ENCODE measurements at regions not wholly inside any gene's neighbourhood (a gene's known extent, or its start where the extent isn't known, plus 50 kb on each side); places are given as distances from the start of the nearest gene placed in this dataset.

- no peaks in the 10 kb centered on the region for H3K9me3 ChIP-seq (ENCODE audit: severe bottlenecking)
- H3K4me1 ChIP-seq (ENCODE audit: insufficient read depth, poor library complexity, severe bottlenecking): no peaks in the 10 kb centered on the region
- no peak for DNase-seq (ENCODE audit: low spot score)
- H3K27ac ChIP-seq (ENCODE audit: poor library complexity, severe bottlenecking): no peak overlapping the region
- H3K4me3 ChIP-seq (ENCODE audit: severe bottlenecking): no peak overlapping the region
- no peak for ATAC-seq (ENCODE audit: low read depth)
- H3K27me3 ChIP-seq (ENCODE audit: insufficient read depth, poor library complexity, severe bottlenecking): no peaks in the 10 kb centered on the region
- no peaks in the 10 kb centered on the region for H3K36me3 ChIP-seq (ENCODE audit: low read depth)
- TF ChIP-seq CTCF (IDR thresholded peaks at IDR 0.05; ENCODE audit: poor library complexity, severe bottlenecking): no peak
Observed at GRCh38 chr11:76728778-76729177, 54.4 kb upstream of the TSKU start.

- ATAC-seq (ENCODE audit: low read depth) (no peak), DNase-seq (ENCODE audit: low spot score) (no peak)
- no peaks in the 10 kb centered on the region for H3K9me3 ChIP-seq (ENCODE audit: severe bottlenecking)
- no peaks in the 10 kb centered on the region for H3K4me1 ChIP-seq (ENCODE audit: insufficient read depth, poor library complexity, severe bottlenecking)
- no peak overlapping the region for H3K4me3 ChIP-seq (ENCODE audit: severe bottlenecking)
- TF ChIP-seq CTCF (IDR thresholded peaks at IDR 0.05; ENCODE audit: poor library complexity, severe bottlenecking): no peak
- H3K27ac ChIP-seq (ENCODE audit: poor library complexity, severe bottlenecking): no peak overlapping the region
- no peaks in the 10 kb centered on the region for H3K27me3 ChIP-seq (ENCODE audit: insufficient read depth, poor library complexity, severe bottlenecking)
- H3K36me3 ChIP-seq (ENCODE audit: low read depth): no peaks in the 10 kb centered on the region
Observed at GRCh38 chr11:76729214-76729613, 53.9 kb upstream of the TSKU start.

GRCh38 chr11:76730887-76731565 is 52.1 kb upstream of the TSKU start:
- no peak for TF ChIP-seq CTCF (IDR thresholded peaks at IDR 0.05; ENCODE audit: poor library complexity, severe bottlenecking)
- no peaks in the 10 kb centered on the region for H3K4me1 ChIP-seq (ENCODE audit: insufficient read depth, poor library complexity, severe bottlenecking)
- DNase-seq (ENCODE audit: low spot score) (no peak), ATAC-seq (ENCODE audit: low read depth) (no peak)
- H3K4me3 ChIP-seq (ENCODE audit: severe bottlenecking): no peak overlapping the region
- no peaks in the 10 kb centered on the region for H3K9me3 ChIP-seq (ENCODE audit: severe bottlenecking)
- H3K36me3 ChIP-seq (ENCODE audit: low read depth): no peaks in the 10 kb centered on the region
- no peak overlapping the region for H3K27ac ChIP-seq (ENCODE audit: poor library complexity, severe bottlenecking)
- no peaks in the 10 kb centered on the region for H3K27me3 ChIP-seq (ENCODE audit: insufficient read depth, poor library complexity, severe bottlenecking)

- Histone ChIP-seq H3K27me3 (ENCODE audit: insufficient read depth, poor library complexity, severe bottlenecking) (no peaks in the 10 kb centered on the region), H3K4me3 (ENCODE audit: severe bottlenecking) (no peak overlapping the region), H3K27ac (ENCODE audit: poor library complexity, severe bottlenecking) (no peak overlapping the region), H3K36me3 (ENCODE audit: low read depth) (no peaks in the 10 kb centered on the region), H3K4me1 (ENCODE audit: insufficient read depth, poor library complexity, severe bottlenecking) (no peaks in the 10 kb centered on the region), H3K9me3 (ENCODE audit: severe bottlenecking) (no peaks in the 10 kb centered on the region)
- ATAC-seq (ENCODE audit: low read depth): no peak
- no peak for DNase-seq (ENCODE audit: low spot score)
- TF ChIP-seq CTCF (IDR thresholded peaks at IDR 0.05; ENCODE audit: poor library complexity, severe bottlenecking): no peak
Observed at GRCh38 chr11:76732643-76733042, 50.5 kb upstream of the TSKU start.

Measured in RWPE2 (cell line).